Common myeloid progenitor, CD34-positive (primary cell): ENCODE measurements at regions not wholly inside any gene's neighbourhood (a gene's known extent, or its start where the extent isn't known, plus 50 kb on each side); places are given as distances from the start of the nearest gene placed in this dataset.
"Not testable (repeated sequence)": the region's sequence is repeated elsewhere in the genome, so short reads cannot be mapped to it uniquely, and the experiment has no call there.

ENCODE experiments used
- CTCF ChIA-PET: fragments of 350-600 bp; sonication (Branson Sonifier 250); formaldehyde crosslinking; loops from one replicate; lab custom pipeline; 2021; ENCODE audit warnings: antibody characterized with exemption; lab: Charles Lee
- POLR2A ChIA-PET: fragments of 350-600 bp; sonication (Branson Sonifier 250); formaldehyde crosslinking; loops from one replicate; lab custom pipeline; 2021; ENCODE audit warnings: antibody characterized with exemption; lab: Charles Lee
- DNase-seq, 3 donors: peaks; one replicate each; pipeline versions ENCODE4 v3.0.0 to v3.0.0-alpha.2; 2013
- H3K27ac ChIP-seq, 2 experiments: 1 replicate in 1 of 2; 2 replicates in 1 of 2; pipeline ENCODE4 v1.7.0; 2013; ENCODE audit warnings: inconsistent platforms in 2 of 2, low read length in 2 of 2, mild to moderate bottlenecking in 2 of 2, low read depth in 1 of 2, moderate library complexity in 1 of 2; ENCODE audit not compliant: severe bottlenecking in 2 of 2, insufficient read depth in 1 of 2, poor library complexity in 1 of 2
- H3K27me3 ChIP-seq, 5 experiments: replicated peaks in 2 of 5; 1 replicate in 3 of 5; 2 replicates in 2 of 5; pipeline versions ENCODE4 v1.6.1 to v1.7.0; 2013; ENCODE audit warnings: low read length in 4 of 5, mild to moderate bottlenecking in 2 of 5, moderate library complexity in 2 of 5, inconsistent platforms in 1 of 5; ENCODE audit not compliant: insufficient read depth in 5 of 5, control insufficient read depth in 4 of 5
- H3K36me3 ChIP-seq, 4 experiments: 1 replicate in 2 of 4; 2 replicates in 2 of 4; pipeline versions ENCODE4 v1.6.1 to v1.7.0; 2013; ENCODE audit warnings: low read length in 3 of 4, control low read depth in 1 of 4, mild to moderate bottlenecking in 1 of 4; ENCODE audit not compliant: control insufficient read depth in 4 of 4, insufficient read depth in 4 of 4
- H3K4me1 ChIP-seq, 4 experiments: 1 replicate in 3 of 4; 2 replicates in 1 of 4; pipeline versions ENCODE4 v1.6.1 to v1.7.1; 2013; ENCODE audit warnings: low read length in 3 of 4, mild to moderate bottlenecking in 3 of 4, control low read depth in 1 of 4, inconsistent platforms in 1 of 4, moderate library complexity in 1 of 4; ENCODE audit not compliant: control insufficient read depth in 4 of 4, insufficient read depth in 4 of 4; ENCODE audit errors: control extremely low read depth in 1 of 4
- H3K4me3 ChIP-seq, 7 experiments: 1 replicate in 4 of 7; 2 replicates in 3 of 7; pipeline versions ENCODE4 v1.5.1 to v1.7.0; 2013; ENCODE audit warnings: mild to moderate bottlenecking in 7 of 7, low read length in 6 of 7, moderate library complexity in 6 of 7, inconsistent platforms in 2 of 7, low read depth in 2 of 7, control low read depth in 1 of 7; ENCODE audit not compliant: insufficient read depth in 4 of 7, control insufficient read depth in 1 of 7; ENCODE audit errors: extremely low read depth in 1 of 7
- H3K9me3 ChIP-seq, 5 experiments: 1 replicate in 4 of 5; 2 replicates in 1 of 5; pipeline versions ENCODE4 v1.6.1 to v1.7.1; 2013; ENCODE audit warnings: low read length in 4 of 5, mild to moderate bottlenecking in 2 of 5, inconsistent platforms in 1 of 5, low read depth in 1 of 5, moderate library complexity in 1 of 5; ENCODE audit not compliant: control insufficient read depth in 4 of 5, insufficient read depth in 2 of 5; ENCODE audit errors: control extremely low read depth in 1 of 5
- WGBS: methylation state at CpG from one replicate; pipeline ENCODE4 v1.1.5; 2013; ENCODE audit not compliant: insufficient coverage; 5-methylcytosine and 5-hydroxymethylcytosine counted together

DNA sequence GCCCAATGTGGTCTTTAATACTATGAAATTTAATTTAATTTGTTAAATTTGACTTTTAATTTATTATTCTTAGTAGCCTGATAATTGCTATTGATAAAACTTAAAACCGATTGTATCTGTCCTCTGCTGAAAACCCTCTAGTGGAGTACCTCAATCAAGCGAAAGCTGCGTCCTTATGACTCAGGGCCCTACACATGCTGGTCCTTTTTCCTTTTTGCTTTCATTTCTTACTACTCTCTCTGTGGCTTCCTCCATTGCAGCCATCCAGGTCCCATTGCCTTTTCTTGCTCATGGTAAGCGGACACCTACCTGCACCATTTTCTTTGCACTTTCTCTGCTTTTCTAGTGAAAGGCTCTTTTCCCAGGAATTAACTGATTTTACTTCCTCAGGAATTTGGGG is 301.1 kb downstream of the INHBA start:
- H3K36me3 ChIP-seq = no peaks in the 10 kb centered on the region
- POLR2A ChIA-PET = no interaction called here
- DNase-seq = no peak

DNA sequence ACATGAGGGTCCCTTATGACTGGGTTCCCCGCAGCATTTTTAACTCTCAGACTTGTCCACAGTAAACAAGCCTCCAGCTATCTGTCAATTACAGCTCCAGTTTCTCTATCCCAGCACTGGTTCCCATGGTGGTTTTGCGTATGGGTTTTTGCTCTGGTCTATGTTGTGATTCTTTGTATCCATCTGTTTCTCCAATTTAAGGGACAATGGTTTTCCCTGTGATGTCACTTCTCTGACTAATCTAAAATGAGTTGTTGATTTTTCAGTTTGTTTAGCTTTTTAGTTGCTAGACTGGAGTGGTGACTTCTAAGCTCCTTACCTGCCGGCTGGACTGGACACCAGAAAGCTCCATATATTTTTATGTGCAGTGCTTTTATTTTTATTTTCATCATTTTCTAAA is 303.7 kb downstream of the INHBA start:
- ChIA-PET CTCF (no interaction called here), POLR2A (interaction anchor here (0.7 kb wide), 1 partner anchor 363 kb away, joined by 3 read pairs; no protein-coding TSS in a partner anchor)
- Histone ChIP-seq H3K27me3 (no peaks in the 10 kb centered on the region), H3K4me1 (no peaks in the 10 kb centered on the region), H3K36me3 (no peaks in the 10 kb centered on the region), H3K27ac (no peak overlapping the region), H3K4me3 (no peak overlapping the region), H3K9me3 (peaks cover 0 to 6% (median 0%) of the 10 kb centered on the region in 5 experiments)
- WGBS = 100% methylated on average over 1 of the region's 3 CpGs
- DNase-seq = no peak

More for the DNA sequence above, 301.1 kb downstream of the INHBA start:
- H3K27ac ChIP-seq = no peak overlapping the region
- peaks cover 0 to 6% (median 0%) of the 10 kb centered on the region in 5 experiments for H3K9me3 ChIP-seq
- CTCF ChIA-PET = no interaction called here
- 48% methylated on average over 4 of the region's 4 CpGs for WGBS
- no peaks in the 10 kb centered on the region for H3K27me3 ChIP-seq
- no peaks in the 10 kb centered on the region for H3K4me1 ChIP-seq
- H3K4me3 ChIP-seq = no peak overlapping the region

DNA sequence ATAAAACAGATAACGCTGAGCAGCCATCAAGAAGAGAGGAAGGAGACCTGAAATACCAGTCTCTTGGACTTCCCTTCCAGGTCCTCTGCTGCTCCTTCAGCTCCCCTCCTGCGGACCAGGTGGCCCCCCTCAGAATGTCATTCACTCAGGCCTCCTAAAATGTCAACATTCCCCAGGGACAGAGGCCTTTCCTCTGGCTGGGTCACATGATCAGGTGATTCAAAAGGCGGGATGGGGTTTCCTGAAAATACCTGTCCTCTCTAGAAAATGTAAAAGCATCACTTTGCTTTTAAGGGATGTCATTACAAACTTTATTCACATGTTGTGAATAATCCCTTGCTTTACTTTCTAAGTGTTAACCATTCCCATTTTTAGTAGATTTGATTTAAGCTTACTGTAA is 311.1 kb downstream of the INHBA start:
- DNase-seq = no peak
- Histone ChIP-seq H3K9me3 (no peaks in the 10 kb centered on the region), H3K4me3 (no peak overlapping the region), H3K4me1 (no peaks in the 10 kb centered on the region), H3K27me3 (no peaks in the 10 kb centered on the region), H3K27ac (no peak overlapping the region), H3K36me3 (no peaks in the 10 kb centered on the region)
- 100% methylated on average over 1 of the region's 3 CpGs for WGBS
- POLR2A ChIA-PET = no interaction called here
- CTCF ChIA-PET = no interaction called here

DNA sequence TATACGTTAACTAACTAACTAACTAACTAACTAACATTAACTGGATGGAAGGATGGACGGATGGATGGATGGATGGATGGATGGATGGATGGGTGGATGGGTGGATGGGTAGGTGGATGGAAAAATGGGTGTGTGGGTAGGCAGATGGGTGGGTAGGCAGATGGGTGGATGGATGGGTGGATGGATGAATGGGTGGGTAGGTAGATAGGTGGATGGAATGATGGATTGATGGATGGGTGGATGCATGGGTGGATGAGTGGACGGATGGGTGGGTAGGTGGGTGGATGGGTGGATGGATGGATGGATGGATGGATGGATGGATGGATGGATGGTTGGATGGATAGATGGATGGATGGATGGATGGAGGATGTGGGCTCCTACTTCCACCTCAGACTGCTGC is 314.0 kb downstream of the INHBA start:
- POLR2A ChIA-PET, H3K4me1 ChIP-seq, DNase-seq, H3K9me3 ChIP-seq, H3K36me3 ChIP-seq, H3K27ac ChIP-seq, CTCF ChIA-PET, H3K4me3 ChIP-seq, H3K27me3 ChIP-seq: not testable (repeated sequence)
- 100% methylated on average over 1 of the region's 3 CpGs for WGBS

DNA sequence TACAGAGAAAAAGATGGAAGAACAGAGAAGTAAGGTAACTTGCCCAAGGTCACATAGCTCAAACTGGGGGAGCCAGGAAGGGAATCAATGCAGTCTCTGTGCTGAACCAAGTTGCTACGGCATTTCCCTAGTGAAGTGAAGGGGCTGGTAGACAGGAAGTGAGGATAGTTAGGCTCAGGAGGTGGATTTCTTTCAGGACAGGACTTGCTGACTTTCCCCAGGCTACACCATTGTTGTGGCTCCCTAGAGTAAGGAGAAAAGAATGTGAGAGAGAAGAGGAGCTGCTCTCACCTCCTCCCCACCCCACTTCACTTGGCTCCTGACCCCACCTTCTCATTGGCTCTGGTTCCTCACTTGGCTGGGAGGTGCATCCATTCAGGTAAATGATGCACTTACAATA is 316.9 kb downstream of the INHBA start:
- no peak overlapping the region for H3K4me3 ChIP-seq
- no peaks in the 10 kb centered on the region for H3K36me3 ChIP-seq
- CTCF ChIA-PET = no interaction called here
- POLR2A ChIA-PET = no interaction called here
- WGBS = 100% methylated on average over 1 of the region's 1 CpG
- no peaks in the 10 kb centered on the region for H3K9me3 ChIP-seq
- no peak for DNase-seq
- no peak overlapping the region for H3K27ac ChIP-seq
- H3K4me1 ChIP-seq = no peaks in the 10 kb centered on the region
- H3K27me3 ChIP-seq = no peaks in the 10 kb centered on the region

DNA sequence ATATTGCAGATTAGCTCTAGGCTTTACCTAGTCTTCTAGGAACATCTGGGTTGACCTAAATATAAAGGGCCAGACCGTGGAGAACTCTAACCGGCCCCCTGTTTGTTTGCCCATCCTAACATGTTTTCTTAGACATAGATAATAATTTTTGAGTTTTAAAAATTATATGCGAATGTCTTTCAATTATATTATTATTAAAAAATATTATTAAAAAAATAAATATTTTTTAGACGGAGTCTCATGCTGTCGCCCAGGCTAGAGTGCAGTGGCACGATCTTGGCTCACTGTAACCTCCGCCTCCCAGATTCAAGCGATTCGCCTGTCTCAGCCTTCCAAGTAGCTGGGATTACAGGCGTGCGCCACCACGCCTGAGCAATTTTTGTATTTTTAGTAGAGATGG is 318.5 kb downstream of the INHBA start:
- no peaks in the 10 kb centered on the region for H3K9me3 ChIP-seq
- ChIA-PET CTCF (interaction anchor here (1.2 kb wide), 1 partner anchor 200 kb away, joined by 3 read pairs; no protein-coding TSS in a partner anchor), POLR2A (no interaction called here)
- H3K27ac ChIP-seq = no peak overlapping the region
- no peaks in the 10 kb centered on the region for H3K36me3 ChIP-seq
- no peaks in the 10 kb centered on the region for H3K4me1 ChIP-seq
- WGBS = 83% methylated on average over 7 of the region's 12 CpGs
- no peaks in the 10 kb centered on the region for H3K27me3 ChIP-seq
- H3K4me3 ChIP-seq = no peak overlapping the region
- no peak for DNase-seq

DNA sequence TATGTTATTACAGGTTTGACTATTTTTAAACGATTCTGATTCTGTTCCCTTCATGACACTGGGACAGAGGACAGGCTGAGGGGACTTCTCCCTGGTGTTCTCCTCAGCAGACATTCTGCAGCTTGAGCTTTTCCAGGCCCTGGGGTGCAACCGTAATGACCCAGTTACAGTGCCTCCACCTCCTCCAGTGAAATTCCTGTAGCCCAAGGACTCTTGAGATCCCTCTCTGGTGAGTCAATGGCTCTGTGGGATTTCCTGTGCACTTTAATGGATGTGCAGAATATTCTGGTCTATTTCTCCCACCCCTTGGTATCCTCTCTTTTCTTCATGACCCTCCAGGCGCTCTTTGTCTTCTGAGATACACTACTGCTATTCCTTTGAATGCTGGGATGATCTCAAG is 319.3 kb downstream of the INHBA start:
- ChIA-PET POLR2A (no interaction called here), CTCF (no interaction called here)
- H3K4me1 ChIP-seq = no peaks in the 10 kb centered on the region
- no peaks in the 10 kb centered on the region for H3K27me3 ChIP-seq
- WGBS = 0% methylated on average over 1 of the region's 3 CpGs
- no peak for DNase-seq
- H3K4me3 ChIP-seq = no peak overlapping the region
- no peak overlapping the region for H3K27ac ChIP-seq
- H3K9me3 ChIP-seq = no peaks in the 10 kb centered on the region
- H3K36me3 ChIP-seq = no peaks in the 10 kb centered on the region
